ENCODE measurements at regions not wholly inside any gene's neighbourhood (a gene's known extent, or its start where the extent isn't known, plus 50 kb on each side); places are given as distances from the start of the nearest gene placed in this dataset.

DNA sequence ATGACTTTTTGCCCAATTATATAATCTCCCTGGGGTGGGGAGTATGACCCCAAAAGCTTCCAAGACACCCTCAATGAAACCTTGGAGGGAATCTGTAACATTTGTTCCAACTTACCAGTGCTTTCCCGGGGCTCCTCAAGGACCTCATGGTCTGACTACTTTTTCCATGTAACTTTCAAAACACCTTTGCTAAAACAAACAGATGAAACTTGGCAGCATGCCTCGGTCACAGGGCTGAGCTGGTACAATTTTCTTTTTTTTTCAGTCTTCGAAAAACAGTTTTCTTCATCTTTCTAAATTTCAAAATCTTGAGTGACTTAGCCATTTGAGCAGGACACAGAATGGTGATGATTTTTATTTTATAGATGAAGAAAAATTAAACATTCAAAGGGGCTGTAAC lies 241.2 kb downstream of the BMP7 start:
- TF ChIP-seq POLR2AphosphoS5 (IDR thresholded peaks at IDR 0.05) (no peak), SMC3 (conservative IDR thresholded peaks at IDR 0.05; ENCODE audit: poor library complexity) (no peak), EP300 (conservative IDR thresholded peaks at IDR 0.05; ENCODE audit: poor library complexity, severe bottlenecking) (no peak), MXI1 (conservative IDR thresholded peaks at IDR 0.05; ENCODE audit: poor library complexity, severe bottlenecking) (no peak), TAF1 (IDR thresholded peaks at IDR 0.05; ENCODE audit: low read depth) (no peak), RAD21 (conservative IDR thresholded peaks at IDR 0.05) (no peak), EZH2 (IDR thresholded peaks at IDR 0.05; ENCODE audit: borderline replicate concordance, insufficient read depth, low read length, poor library complexity, severe bottlenecking) (no peak), REST (IDR thresholded peaks at IDR 0.05; ENCODE audit: borderline replicate concordance) (no peak)
- TF ChIP-seq, protein P1, sequence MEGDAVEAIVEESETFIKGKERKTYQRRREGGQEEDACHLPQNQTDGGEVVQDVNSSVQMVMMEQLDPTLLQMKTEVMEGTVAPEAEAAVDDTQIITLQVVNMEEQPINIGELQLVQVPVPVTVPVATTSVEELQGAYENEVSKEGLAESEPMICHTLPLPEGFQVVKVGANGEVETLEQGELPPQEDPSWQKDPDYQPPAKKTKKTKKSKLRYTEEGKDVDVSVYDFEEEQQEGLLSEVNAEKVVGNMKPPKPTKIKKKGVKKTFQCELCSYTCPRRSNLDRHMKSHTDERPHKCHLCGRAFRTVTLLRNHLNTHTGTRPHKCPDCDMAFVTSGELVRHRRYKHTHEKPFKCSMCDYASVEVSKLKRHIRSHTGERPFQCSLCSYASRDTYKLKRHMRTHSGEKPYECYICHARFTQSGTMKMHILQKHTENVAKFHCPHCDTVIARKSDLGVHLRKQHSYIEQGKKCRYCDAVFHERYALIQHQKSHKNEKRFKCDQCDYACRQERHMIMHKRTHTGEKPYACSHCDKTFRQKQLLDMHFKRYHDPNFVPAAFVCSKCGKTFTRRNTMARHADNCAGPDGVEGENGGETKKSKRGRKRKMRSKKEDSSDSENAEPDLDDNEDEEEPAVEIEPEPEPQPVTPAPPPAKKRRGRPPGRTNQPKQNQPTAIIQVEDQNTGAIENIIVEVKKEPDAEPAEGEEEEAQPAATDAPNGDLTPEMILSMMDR (IDR thresholded peaks at IDR 0.05; ENCODE audit: poor library complexity, severe bottlenecking), result no peak
- no peaks in the 10 kb centered on the region for H3K27me3 ChIP-seq (ENCODE audit: insufficient read depth, low read depth, low read length)
- H3K9me3 ChIP-seq (ENCODE audit: low read length), result no peaks in the 10 kb centered on the region
- H3K9ac ChIP-seq (ENCODE audit: low read length), result no peak overlapping the region
- H3K9me2 ChIP-seq (ENCODE audit: insufficient read depth, low read length), result no peaks in the 10 kb centered on the region
- no peak overlapping the region for H3K4me3 ChIP-seq (ENCODE audit: low read length)
- no peak overlapping the region for H2AFZ ChIP-seq (ENCODE audit: low read depth, low read length)
- no peaks in the 10 kb centered on the region for H3F3A ChIP-seq (ENCODE audit: insufficient read depth, low read length, poor library complexity, severe bottlenecking)
- H3K36me3 ChIP-seq (ENCODE audit: insufficient read depth, low read length), result no peaks in the 10 kb centered on the region
- H4K20me1 ChIP-seq (ENCODE audit: insufficient read depth), result no peaks in the 10 kb centered on the region
- no peak overlapping the region for H3K4me2 ChIP-seq (ENCODE audit: low read length)
- H3K27ac ChIP-seq (ENCODE audit: low read length), result no peak overlapping the region
- no peaks in the 10 kb centered on the region for H3K79me2 ChIP-seq (replicated peaks; ENCODE audit: insufficient read depth, low read length)

- Histone ChIP-seq H3K9ac (ENCODE audit: low read length) (no peak overlapping the region), H3K79me2 (replicated peaks; ENCODE audit: insufficient read depth, low read length) (no peaks in the 10 kb centered on the region), H3F3A (ENCODE audit: insufficient read depth, low read length, poor library complexity, severe bottlenecking) (no peaks in the 10 kb centered on the region), H3K4me2 (ENCODE audit: low read length) (no peak overlapping the region), H3K27ac (ENCODE audit: low read length) (no peak overlapping the region), H3K36me3 (ENCODE audit: insufficient read depth, low read length) (no peaks in the 10 kb centered on the region), H3K9me2 (ENCODE audit: insufficient read depth, low read length) (no peaks in the 10 kb centered on the region), H4K20me1 (ENCODE audit: insufficient read depth) (no peaks in the 10 kb centered on the region), H3K27me3 (ENCODE audit: insufficient read depth, low read depth, low read length) (no peaks in the 10 kb centered on the region), H3K4me3 (ENCODE audit: low read length) (no peak overlapping the region), H2AFZ (ENCODE audit: low read depth, low read length) (no peak overlapping the region), H3K9me3 (ENCODE audit: low read length) (no peaks in the 10 kb centered on the region)
- no peak for TF ChIP-seq RAD21 (conservative IDR thresholded peaks at IDR 0.05)
- TF ChIP-seq, protein P1 (IDR thresholded peaks at IDR 0.05; ENCODE audit: poor library complexity, severe bottlenecking), result no peak
Measured at GRCh38 chr20:57025666-57026224, 240.7 kb downstream of the BMP7 start.
